Astrocyte of the hippocampus (primary cell): ENCODE measurements at regions not wholly inside any gene's neighbourhood (a gene's known extent, or its start where the extent isn't known, plus 50 kb on each side); places are given as distances from the start of the nearest gene placed in this dataset.

Source experiments
- DNase-seq: peaks from one replicate; pipeline ENCODE4 v3.0.0; 2011; ENCODE audit warnings: low read depth, low spot score

DNA sequence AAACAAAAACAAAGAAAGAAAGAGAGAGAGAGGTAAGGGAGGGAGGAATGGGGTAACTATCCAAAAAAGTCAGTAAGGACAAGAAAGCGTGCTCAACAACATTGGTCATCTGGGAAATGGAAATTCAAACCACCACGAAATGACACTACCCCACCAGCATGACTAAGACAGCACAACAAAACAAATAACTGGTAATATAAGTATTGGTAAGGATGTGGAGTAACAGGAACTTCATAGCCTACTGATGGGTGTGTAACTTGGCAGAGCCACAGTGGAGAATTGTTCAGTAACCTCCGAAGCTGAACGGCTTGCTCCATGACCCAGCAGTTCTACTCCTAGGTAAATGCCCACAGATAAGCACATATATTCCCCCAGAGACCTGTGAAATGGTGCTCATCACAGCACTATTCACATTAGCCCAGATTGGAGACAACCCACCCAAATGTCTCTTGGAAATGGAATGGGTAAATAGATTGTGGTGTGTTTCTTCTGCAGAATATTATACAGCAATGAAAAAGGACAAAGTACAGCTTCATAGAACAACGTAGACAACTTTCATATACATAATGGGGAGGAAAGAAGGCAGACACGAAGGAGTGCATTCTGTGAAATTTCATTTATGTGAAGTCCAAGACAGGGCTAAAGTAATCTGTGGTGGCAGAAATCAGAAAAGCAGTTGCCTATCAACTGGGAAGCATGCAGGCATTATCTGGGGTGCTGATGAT, 95.5 kb upstream of the ATP6AP2 start:
- DNase-seq: no peak

DNA sequence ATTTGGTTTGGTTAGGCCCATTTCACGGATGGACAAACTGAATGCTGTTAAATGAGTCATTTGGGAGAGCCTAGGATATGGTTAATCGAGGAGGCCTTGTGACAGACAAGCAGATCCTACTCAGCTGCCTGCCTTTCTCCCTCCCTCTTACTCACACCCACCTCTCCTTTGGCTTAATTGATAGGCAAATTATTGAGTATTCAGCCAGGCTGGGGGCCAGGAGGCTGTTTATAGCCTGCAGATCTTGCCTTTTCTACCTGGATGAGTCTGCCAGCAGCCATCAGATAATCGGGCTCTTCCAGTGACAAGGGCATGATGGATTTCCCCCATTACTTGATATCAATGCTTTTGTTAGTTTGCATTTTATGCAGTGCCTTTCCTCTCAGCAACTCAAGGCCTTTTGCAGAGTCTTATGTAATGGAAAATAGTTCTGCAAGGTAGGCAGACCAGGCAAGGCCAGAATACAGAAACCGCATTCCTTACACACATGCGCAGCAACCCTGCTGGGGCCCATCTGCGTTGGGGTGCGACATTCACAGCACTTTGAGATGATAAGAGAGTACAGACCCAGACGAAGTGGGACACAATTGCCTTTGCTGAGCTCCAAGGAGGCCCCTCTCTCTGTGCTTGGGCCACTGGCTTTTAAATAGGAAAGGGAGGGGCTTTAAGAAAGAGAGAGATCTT, 96.2 kb upstream of the ATP6AP2 start:
- DNase-seq: no peak

DNA sequence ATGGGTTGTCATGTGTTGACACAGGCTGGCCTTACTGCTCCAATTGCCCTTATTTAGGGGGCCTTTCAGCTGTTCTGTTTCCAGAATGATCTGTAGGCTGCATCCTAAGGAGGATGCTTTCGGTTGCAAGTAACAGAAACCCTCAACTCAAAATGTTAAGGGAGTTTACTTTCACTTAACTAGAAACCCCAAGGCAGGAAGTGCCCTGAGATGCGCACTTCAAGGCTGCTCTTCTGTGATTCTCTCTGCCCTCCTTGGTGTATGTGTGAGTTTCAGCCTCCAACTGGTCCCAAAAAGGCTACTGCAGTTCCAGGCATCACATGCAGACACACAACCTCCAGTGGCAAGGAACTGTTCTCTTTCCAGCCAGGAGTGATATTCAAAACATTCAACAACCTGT, 97.3 kb upstream of the ATP6AP2 start:
- no peak for DNase-seq

DNA sequence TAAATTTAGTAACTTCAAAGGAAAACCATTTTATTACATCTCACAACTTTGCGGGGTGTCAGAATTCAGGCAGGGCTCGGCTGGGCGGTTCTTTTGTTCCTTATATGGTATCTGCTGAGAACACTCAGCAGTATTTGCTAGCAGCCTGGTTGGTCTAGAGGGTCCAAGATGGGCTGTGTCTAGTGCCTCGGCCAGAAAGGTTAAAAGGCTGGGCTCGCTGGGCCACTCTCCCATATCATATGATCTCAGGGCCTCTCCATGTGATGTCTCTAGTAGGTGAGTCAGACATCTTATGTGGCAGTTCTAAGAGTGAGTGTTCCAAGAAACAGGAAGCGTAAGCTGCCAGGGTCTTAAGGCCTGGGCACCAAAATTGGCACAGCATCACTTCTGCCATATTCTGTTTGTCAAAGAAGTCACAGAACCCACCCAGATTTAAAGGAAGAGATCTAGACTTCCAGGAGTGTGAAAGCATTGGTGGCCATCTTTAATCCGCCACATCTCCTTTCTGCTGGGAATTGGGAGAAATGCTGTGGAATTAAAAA, 100.9 kb upstream of the ATP6AP2 start:
- no peak for DNase-seq

DNA sequence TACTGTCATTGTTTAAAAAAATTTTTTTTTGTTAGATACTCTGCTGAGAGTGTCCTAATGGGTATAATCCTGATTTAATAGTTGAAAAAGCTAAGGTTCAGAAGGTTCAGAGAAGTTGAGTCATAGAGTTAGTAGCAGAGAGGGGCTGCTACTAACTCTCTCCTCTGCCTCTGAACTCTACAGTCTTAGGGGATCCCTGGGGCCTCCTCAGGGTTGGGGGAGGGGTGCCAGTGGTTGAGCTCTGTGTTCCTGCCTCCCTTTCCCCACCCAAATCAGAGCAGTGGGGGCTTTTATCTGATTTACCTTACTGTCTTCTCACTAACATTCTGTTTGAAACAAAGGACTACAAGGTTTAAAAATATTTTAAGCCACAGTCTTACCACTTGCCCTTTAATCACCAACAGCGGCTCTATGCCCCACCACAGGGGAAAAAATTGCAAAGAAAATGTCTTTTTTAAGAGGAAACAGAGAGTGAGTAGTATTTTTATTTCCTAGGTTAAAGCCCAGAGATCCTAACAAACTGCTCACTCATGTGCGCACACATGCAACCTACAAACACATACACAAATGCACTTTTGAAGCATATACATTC, 102.2 kb upstream of the ATP6AP2 start:
- DNase-seq: no peak

DNA sequence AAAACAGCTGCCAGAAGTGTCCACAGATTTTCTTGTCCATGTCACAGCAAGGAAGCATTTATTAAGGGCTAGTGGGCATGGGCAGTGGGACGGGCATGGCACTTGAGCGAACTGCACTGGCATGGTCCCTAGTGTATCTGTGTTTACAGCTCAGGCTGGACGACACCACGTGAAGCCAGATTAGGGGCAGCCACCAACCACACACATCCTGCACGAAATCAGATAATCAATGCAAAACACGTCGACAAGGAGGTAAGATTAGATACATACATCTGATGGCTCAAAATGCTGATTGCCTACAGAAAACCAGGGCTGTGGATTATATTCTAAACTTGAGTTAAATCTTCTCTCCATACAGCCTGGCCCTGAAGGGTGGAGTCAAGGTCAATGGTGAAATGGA, 103.8 kb upstream of the ATP6AP2 start:
- DNase-seq: no peak

DNA sequence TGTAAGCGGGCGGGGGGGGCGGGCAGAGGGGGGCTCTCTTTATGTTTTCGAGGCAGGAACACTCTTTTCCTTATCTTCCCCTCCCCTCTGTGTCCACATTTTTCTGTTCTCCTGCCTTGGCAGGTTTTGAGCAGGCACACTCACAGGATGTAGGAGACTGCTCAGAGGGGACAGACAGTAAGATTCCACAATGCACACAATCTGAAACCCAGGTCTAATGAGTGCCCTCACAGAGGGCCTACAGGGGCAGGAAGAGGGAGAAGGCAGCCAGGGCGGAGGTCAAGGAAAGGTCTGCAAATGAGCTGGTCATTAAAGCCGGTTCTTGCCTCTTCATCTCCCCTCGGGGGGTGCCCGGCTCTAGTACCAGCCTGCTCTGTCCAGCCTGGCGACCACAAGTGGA, 106.1 kb upstream of the ATP6AP2 start:
- no peak for DNase-seq

DNA sequence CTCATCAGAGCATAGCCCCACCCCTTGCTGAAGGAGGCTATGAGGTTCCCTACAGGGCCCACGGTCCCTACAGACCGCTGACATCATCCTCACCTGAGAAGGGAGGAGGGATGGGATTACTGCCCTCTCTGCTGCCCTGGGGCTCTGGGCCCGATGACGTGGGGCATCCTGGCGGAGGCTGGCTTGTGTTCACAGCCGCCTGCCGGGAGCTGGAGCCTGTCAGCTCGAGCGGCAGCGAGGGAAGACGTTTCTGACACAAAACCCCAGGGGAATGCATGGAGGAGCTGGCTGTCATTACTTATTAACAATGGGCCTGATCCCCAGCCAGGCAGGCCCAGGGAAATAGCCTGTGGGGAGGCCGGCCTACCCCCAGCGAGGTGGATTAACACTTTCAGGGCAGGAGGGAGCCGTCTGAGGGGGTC, 106.6 kb upstream of the ATP6AP2 start:
- DNase-seq: peak; percentile 65

DNA sequence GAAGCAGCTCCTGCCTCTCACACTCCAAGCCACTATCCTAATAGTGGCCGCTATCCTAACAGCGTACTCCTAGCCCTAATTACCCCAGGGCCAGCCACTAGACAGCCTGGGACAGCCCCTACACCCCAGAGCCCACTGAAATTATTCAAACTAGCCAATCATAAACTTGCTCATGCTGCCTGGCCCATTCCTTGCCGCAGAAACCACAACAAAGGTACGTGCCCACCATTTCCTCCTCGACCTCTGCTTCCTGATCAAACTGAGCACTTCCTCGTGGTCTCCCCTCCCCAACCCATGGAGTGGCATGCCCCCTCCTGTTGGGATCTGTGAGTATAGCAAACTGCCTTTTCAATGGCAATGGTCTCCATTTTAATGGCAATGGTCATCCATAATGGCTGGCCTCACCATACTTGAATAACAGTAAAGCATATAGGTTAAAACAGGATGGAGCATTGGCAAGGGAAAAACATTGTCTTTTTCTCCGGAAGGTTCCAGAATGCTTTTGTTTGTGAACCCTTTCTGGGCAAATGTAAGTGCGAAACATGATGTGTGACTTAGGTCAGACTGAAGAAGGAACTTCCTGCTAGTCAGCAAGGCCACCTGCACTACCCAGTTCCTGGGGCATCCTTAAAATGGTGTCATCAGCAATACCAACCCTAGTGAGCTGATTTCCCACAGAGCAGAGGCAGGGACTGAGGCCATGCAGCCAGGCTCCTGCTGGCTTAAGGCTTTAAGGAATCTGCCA, 107.1 kb upstream of the ATP6AP2 start:
- DNase-seq: no peak

DNA sequence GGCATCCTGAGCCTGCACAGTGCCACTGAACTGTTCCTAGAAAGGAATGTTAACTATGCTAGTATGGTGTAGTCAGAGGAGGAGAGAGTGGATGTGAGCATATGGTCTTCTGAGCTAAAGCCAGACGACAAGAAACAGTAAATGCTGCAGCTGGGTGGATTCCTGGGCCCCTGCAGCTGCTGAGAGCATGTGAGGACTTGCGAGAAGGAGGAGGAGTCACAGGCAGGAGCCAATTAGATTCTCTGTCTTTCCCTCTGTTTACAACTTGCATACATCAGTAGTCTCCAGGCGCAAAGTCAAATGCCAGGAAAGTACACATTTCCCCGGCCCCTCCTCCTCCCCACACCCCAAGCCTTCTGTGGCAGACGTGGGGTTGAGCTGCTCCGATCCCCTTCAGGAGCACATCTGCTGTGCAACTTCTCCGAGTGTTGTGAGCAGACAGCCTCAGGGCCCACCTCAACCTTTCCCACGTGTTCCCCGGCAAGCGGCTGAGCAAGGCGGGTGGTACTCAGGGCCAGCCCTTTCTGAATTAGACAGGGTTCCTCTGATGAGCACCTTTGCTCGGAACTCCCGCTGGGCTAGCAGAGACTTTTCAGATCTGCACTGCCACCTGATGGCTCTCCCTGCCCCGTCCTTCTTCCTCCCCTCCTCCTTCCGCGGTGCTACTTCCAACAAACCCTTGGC, 108.7 kb upstream of the ATP6AP2 start:
- DNase-seq: peak; percentile 65

DNA sequence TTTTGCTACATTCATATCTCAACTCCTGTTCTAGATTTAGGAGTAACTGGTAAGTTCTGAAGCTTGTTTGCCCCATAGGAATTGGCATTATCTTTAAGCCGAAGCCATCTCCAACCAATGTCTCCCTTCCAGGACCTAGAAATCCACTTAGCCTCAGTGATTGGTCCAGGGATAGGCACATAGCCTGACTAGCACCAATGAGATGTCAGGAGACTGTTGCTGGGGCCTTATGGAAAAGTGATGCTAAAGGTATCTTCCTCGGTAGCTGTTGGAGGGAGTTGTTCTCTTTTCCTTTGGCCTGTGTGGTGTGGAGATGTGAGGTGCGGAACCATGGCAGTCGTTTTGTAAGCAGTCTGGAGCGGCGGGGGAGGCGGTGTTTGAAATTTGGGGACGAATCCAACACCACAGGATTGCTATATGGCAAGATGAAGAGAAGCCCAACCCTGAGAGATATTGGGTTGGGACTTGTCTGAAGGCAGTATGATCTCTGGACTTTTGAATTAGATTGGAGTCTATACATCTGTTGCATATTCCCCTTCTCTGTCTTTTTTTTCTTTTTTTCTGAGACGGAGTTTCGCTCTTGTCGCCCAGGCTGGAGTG, 109.8 kb upstream of the ATP6AP2 start:
- DNase-seq: no peak

DNA sequence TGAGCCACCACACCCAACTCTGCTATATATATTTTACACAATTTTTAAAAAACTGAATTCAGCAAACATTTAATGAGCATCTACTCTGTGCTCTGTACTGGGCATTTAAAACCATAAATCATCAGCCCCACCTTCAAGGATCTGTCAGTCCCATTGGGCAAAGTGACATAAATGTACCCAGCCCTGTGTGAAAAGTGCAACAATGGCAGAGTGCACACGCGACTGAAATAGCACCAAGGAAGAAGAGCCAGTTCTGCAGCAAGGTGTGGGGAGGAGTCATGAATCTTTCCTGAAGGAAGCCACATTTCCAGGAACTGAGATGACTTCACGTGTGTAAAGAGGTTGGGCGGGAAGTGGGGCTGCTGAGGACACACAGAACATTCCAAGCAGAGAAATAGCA, 111.5 kb upstream of the ATP6AP2 start:
- DNase-seq: no peak

DNA sequence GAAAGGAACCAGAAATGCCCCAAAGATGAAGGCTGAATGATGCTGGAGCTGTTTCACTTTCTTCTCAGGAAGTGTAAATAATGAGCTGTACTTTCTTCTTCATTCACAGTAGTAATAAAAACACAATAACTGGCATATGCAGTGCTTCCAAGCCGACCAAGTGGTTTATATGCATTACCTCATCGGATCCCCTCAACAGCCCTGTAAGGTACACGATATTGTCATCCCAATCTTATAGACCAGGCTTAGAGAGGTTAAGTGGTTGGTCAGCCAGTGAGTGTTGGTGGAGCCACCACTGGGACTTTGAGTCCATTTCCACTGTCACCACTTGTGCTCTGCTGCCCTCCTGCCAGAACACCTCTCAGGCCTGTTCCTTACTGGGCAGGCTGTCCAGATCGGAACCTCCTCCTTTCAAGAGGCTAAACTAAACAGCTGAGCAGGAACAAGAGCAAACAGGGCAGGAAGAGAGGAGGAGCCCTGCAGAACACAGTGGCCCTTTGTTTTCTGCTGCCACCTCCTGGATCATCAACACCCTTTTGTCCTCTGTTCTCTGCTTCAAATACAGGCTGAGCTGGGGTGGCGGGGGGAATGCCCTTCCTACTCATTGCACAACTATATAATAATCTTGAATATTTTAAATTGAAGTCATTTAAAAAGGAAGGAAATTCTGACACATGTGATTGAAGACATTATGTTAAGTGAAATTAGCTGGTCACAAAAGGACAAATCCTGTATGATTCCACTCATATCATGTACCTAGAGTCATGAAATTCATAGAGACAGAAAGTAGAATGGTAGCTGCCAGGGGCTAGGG, 112.5 kb upstream of the ATP6AP2 start:
- DNase-seq: peak; percentile 59

DNA sequence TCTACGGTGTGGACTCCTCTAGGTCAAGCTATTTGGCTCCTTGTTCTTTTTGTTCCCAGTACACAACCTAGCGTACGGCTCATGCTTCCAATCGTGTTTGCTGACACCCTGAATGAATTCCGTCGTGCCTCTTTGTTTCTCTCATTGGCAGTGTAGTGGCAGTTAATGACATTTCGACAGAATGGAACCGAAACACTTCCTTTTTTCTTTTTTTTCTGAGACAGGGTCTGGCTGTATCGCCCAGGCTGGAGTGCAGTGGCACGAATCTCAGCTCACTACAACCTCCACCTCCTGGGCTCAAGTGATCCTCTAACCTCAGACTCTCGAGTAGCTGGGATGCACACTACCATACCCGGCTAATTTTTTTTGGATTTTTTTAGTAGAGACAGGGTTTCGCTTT, 113.3 kb upstream of the ATP6AP2 start:
- DNase-seq: no peak

DNA sequence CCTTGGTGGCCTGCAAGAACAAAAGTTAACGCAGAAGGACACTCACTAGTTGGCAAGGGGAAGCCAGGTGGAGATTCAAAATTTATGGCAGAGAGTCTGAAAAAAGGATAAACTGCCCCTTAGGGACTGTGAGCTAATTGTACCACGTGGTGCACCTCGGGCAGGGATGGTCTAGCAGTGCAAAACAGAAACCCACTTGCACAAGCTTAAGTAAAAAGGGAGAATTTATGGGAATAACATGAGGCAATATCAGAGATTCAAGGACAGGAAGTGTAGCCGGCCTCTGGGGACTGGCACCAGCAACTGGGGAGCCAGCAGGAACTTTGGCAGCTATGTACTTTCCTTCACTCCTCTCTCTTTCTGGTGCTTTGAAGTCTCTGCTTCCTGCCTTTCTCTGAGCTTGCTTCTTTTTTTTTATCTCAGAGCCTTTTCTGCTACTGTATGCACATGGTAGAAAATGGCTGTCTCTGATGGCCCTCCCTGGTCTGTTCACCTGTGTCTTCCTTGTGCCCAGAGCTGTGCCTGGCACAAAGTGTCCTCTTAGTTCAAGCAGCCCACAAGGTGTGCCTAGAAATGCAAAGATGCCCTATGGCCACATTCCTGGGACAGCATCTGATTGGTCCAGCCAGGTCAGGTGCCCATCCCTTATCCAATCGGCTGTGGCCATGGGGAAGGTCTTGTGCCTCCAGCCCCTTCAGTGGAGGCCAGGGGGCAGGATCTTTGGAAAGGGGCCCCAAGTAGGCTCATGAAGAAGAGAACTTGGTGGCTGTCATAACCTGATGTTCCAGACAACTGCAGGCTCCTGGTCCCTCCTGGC, 114.8 kb upstream of the ATP6AP2 start:
- no peak for DNase-seq

DNA sequence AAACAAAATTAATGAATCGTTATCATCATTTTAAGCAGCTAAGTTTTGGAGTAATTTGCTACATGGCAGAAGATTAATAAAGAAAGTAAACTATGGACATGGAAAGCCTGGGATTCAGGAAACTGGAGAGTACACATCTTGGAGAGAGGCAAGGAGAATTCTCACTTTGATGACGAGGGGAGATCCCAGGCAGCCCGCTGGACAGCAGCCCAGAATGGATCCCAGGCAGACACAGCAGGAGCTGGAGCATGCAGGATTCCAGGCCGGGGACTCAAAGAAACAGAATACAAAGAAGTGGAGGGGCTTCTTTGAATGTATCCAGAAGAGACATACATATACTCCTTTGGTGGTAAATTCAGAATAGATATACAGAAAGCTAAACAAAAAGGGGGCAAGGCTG, 118.0 kb upstream of the ATP6AP2 start:
- peak; percentile 54 for DNase-seq

DNA sequence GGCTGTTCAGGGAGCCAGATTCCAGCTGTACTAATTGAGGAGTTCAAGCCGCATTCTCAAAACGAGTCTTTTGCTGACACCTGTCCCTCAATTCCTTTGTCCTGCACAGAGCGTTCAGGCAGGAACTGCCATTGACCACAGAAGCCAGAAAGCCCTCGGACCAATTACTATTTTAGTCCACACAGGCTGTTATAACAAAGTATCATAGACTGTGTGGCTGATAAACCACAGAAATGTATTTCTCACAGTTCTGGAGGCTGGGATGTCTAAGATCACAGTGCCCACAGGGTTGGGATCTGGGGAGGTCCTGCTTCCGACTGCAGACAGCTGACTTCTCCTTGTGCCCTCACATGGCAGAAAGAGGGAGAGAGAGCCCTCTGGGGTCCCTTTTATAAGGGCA, 119.8 kb upstream of the ATP6AP2 start:
- DNase-seq: peak; percentile 33

DNA sequence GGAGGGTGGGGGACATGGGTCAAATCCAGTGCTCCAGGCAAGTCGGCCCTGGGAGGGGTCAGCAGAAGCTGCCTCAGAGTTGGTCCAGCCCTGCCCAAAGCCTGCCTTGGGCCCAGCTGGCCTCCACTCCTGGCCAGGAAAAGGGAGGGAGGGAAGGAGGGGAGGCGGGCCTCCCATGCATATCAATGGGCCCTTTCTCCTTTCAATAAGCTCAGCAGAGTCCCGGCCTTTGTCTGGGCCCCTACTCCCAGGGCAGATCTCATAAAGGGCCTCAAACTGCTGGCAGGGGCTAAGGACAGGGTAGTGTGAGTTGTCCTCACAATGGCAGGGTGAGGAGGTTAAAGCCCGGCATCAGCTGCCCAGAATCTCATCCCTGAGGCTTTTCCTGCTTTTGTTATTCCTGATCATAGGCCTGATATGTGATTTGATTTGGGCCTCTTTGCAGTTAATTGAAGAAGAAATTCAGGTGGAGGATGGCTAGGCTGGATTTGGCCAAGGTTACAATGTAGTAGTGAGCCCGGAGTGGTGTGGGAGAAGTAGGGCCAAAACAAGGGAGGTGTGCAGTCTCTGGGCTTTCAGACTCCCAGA, 121.1 kb upstream of the ATP6AP2 start:
- DNase-seq: no peak

DNA sequence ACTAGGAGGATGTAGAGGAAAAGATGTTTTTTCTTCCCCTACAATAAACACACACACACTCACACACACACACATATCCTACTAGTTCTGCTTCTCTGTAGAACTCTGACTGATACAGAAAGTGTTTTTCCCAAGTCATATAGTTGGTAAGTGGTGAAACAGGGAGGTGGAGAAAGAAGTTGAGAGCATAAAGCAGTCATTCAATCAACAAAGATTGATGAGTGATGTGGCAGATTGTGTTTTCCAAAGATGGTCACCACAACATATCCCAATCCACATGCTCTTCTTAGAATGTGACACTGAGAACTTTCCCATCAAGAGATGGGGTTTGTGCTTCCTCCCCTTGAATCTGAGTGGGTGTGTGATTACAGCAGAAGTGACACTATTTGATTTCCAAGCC, 123.4 kb upstream of the ATP6AP2 start:
- no peak for DNase-seq
